ENCODE measurements at regions not wholly inside any gene's neighbourhood (a gene's known extent, or its start where the extent isn't known, plus 50 kb on each side); places are given as distances from the start of the nearest gene placed in this dataset.
"Not testable (repeated sequence)": the region's sequence is repeated elsewhere in the genome, so short reads cannot be mapped to it uniquely, and the experiment has no call there.

DNA sequence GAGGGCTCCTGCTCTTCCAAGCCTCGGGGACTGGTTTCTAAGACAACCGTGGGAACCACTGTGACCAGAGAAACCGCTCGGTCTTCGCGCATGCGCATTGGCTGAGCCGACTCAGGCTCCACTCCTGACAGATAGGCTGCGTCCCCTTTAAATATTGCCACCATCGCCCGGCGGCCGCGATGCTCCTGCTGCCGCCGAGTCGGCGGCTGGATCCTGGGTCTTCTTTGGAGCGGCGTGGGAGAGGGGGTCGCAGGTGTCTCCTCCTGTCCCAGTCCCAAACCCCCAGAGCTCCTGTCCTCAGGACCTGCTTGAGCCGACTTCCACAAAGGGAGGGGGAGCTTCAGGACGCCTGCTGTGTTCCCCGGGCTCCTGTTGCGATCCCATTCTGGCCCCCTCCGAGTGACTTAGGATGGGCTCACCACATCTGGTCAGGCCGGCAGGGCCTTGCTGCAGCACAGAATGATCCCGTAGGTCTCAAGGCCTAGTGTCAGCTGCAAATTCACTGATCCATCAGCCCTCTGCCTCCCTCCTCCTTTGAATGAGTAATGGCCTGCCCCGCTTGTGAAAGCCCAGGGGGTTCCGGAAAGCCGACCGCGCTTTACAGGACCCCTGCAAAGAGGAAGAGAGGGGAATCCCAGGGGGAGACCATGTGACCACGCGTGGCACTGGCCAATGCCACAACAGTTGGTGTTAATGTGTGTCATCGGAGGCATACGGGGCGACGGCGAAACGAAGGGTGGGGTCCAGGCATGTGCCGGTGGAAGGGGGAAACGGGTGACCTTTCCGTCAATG, 683.2 kb upstream of the TPTE start:
- DNase-seq = no peak

DNA sequence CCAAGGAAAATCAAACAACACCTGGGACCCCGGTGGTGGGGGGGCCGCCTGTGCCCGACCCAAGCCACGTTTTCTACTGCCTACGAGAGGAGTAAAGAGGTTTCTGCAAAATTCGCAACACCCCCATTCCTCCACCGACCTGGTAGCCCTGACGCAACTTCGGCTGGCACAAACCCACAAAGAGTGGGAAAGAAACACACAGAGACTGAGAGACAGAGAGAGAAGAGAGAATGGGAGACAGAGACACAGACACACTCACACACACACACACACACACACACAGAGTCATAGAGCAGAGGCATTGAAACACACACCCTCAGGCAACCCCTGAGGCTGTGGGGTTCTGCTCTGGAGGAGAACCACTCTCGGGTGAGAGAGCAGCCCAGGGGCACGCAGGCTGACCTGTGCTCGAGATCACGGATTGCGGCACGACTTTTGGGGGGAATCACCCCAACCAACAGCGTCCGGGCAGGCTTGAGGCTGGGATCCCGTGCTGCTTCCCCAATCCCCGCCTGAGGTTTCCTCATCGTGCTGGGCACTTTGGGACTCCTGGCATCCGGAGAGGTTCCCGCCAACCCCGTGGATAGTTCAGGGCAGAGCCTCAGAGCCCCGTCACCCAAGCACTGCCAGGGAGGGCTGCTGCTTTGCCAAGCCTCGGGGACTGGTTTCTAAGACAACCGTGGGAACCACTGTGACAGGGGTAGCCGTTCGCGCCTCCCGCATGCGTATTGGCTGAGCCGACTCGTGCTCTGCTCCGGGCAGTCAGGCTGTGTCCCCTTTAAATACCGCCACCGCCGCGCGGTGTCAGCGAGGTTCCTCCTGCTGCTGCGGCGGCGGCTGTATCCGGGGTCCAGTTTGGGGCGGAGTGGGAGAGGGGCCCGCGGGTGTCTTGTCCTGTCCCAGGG, 682.4 kb upstream of the TPTE start:
- no peak for DNase-seq

DNA sequence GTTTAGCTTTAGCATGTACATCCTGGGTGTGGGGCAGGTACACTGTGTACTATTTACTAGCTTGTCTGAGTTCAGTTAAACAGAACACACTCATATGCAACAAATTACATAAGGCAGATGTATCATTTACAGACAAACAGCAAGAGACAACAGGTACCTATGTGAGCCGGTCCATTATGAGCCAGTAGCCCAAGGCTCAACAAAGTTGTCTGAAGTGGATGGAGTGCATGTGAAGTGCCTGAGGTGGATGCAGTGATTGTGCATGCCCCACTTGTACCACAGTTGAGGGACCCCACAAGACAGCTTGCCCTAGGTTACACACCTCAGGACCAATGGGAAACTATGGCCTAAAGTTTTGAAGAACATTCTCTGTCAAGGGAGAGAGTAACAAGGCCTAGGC, 677.3 kb upstream of the TPTE start:
- DNase-seq = not testable (repeated sequence)

DNA sequence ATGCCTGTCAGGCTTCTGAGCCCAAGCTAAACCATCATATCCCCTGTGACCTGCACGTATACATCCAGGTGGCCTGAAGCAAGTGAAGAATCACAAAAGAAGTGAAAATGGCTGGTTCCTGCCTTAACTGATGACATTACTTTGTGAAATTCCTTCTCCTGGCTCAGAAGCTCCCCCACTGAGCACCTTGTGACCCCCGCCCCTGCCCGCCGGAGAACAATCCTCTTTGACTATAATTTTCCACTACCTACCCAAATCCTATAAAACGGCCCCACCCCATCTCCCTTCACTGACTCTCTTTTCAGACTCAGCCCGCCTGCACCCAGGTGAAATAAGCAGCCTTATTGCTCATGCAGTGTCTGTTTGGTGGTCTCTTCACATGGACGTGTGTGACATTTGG, 673.9 kb upstream of the TPTE start:
- DNase-seq = not testable (repeated sequence)

DNA sequence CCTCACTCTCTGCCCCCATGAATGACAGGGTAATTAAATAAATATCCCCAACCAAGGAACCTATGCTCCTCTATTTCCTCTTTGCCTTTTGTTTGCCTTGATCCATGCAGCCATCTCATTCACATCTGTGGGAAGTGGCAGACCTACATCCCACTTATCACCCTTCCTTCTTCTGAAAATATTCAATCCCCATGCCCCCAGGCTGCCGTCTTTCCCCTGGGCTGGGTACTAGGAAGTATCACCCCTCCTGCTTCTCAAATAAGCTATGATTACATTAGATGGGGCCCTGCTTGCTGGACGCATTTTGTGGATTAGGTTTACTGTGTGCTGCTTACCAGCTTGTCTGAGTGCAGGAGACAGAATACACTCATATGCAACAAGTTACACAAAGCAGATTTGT, 670.2 kb upstream of the TPTE start:
- DNase-seq = not testable (repeated sequence)

DNA sequence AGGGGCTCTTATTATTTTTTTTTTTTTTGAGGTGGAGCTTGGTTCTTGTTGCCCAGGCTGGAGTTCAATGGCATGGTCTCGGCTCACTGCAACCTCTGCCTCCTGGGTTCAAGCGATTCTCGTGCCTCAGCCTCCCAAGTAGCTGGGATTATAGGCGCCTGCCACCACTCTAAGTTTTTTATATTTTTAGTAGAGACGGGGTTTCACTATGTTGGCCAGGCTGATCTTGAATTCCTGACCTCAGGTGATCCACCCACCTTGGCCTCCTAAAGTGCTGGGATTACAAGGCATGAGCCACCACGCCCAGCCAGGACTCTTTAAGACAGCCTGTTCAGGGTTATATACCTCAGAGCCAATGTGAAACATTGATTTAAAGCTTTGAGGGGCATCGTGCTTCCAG, 669.7 kb upstream of the TPTE start:
- DNase-seq = not testable (repeated sequence)

DNA sequence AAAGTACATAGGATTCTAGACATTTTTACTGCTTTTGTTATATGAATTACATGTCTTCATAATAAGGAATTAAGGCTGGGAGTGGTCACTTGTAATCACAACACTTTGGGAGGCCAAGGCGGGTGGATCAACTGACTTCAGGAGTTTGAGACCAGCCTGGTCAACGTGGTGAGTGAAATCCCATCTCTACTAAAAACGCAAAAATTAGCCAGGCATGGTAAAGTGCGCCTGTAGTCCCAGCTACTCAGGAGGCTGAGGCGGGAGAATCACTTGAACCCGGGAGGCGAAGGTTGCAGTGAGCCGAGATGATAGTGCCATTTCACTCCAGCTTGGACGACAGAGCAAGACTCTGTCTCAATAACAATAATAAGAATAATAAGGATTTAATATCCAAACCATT, 663.8 kb upstream of the TPTE start:
- DNase-seq = not testable (repeated sequence)

DNA sequence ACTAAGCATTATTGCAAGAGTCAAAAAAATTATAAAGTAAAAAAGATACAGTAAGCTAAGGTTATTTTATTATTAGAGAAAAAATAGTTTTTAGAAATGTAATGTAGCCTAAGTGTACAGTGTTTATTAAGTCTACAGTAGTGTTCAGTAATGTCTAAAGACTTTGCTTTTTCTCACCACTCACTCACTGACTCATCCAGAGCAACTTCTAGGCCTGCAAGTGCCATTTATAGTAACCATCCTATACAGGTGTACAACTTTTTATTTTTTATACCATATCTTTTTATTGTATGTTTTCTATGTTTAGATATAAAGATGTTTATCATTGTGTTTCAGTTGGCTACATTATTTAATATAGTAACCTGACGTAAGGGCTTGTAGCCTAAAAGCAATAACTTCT, 661.5 kb upstream of the TPTE start:
- DNase-seq = not testable (repeated sequence)

DNA sequence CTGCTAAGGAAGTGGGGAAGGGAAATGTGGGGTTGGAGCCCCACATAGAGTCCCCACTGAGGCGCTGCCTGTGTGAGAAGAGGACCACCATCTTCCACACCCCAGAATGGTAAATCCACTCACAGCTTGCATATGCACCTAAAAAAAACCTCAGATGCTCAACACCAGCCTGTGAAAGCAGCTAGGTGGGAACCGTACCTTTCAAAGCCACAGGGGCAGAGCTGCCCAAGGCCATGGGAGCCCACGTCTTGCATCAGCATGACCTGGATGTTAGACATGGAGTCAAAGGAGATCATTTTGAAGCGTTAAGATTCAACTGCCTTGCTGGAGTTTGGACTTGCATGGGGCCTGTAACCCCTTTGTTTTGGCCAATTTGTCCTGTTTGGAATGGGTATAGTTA, 658.9 kb upstream of the TPTE start:
- not testable (repeated sequence) for DNase-seq

DNA sequence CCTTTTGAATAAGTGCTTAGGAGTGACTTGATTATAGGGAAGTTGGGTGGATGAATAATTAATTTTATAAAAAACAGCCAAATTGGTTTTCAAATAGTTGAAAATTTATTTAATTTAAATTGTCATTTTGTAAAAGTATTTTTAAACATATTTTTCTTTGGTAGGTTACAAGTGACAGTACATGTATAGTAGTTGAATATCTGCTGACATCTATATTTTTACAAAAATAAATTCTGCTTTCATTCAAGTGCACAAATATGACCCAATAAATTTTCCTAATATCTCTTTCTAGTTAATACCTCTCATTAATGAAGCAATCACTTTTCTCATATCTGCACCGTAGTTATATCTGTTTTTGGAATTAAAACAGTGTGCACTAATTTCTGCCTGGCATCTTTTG, 653.6 kb upstream of the TPTE start:
- not testable (repeated sequence) for DNase-seq

DNA sequence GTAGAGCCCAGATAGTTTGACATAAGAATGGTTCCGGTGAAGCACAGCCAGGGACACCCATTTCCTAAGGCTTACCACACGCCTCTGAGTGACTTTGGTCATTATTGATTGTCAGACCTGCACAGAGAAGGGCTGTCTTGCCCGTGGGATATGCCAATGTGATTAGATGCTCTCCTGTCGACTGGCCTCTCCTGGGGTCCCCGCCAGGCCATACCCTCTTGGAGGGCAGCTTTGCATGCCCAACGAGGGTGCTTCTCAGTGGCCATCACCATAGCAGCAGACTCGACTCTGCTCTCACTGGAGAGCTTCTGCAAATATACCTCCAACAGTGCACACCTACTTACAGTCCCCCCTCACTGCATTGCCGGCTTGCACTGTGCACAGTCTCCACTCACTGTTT, 648.3 kb upstream of the TPTE start:
- not testable (repeated sequence) for DNase-seq

DNA sequence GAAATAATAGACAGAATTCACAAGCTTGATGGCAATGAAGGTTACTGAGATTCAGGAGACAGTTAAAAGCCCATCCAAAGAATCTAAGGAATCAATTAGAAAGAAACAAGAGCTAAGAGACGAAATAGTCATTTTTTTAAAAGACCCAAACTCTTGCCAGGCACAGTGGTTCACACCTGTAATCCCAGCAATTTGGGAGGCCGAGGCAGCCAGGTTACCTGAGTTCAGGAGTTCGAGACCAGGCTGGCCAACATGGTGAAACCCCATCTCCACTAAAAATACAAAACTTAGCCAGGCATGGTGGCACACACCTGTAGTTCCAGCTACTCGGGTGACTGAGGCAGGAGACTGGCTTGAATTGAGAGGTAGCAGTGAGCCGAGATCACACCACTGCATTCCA, 647.2 kb upstream of the TPTE start:
- DNase-seq = not testable (repeated sequence)

DNA sequence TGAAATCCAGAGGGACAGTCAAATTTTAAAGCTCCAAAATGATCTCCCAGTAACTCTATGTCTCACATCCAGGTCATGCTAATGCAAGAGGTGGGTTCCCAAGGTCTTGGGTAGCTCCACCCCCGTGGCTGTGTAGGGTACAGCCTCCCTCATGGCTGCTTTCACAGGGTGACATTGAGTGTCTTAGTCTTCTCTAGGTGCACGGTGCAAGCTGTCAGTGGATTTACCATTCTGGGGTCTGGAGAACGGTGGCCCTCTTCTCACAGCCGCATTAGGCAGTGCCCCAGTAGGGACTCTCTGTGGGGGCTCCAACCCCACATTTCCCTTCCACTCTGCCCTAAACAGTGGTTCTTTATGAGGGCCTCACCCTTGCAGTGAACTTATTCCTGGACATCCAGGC, 640.0 kb upstream of the TPTE start:
- not testable (repeated sequence) for DNase-seq

DNA sequence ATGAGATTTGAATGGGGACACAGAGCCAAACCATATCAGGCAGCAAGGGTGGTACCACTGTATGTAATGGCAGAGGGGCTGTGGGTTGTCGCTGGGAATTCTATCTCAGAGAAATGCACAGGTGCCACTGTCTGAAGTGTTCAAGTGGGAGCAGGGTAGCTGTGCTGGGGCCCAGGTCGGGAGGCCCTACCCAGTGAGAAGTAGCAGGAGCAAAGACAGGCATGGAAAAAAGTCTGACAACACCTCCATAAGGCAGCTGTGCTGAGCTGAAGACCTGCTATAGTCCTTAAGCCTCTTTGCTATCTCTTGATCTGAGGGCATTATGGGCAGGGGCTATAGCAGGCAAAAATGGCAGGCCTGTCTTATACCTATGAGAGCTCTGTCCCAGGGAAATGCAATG, 638.3 kb upstream of the TPTE start:
- DNase-seq = not testable (repeated sequence)

DNA sequence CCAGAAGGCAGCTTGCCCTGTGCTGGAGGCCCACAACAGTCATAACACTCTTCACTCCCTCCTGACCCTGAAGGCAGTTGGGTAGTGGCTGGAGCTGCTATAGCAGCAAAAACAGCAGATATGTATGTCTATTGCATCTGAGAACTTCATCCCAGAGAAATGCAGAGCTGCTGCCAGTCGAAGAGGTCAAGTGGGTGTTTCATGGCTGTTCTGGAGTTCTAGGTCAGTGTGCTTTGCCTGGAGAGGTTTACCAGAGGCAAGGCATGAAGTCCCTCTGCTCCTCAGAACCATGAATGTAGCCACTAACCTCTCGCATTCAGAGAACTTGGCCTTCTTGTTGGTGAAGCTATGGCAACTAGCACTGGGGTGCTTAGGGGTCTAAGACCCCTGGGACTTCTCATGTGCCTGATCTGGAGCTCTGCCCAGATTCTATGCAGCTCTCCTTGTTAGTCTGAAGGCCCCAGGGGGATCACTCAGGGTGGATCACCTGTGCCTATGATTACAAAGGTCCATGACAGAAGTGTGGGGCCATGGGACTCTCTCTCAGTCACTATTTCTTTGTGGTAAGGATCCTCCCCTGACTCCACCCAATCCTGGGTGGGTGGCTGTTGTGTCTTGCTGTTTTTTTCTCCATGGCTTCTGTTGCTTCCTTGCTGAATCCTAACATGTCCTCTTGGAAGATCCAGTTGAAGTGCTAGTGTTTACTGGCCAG, 637.7 kb upstream of the TPTE start:
- DNase-seq = not testable (repeated sequence)

DNA sequence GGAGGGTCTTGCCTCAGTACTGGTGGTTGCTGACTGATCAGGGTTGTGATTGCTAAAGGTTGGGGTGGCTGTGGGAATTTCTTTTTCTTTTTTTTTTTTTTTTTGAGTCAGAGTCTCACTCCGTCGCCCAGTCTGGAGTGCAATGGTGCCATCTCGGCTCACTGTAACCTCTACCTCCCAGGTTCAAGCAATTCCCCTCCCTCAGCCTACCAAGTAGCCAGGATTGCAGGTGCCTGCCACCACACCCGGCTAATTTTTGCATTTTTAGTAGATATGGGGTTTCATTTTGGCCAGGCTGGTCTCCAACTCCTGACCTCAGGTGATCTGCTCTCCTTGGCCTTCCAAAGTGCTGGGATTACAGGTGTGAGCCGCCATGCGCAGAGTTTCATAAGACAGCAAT, 632.9 kb upstream of the TPTE start:
- not testable (repeated sequence) for DNase-seq

DNA sequence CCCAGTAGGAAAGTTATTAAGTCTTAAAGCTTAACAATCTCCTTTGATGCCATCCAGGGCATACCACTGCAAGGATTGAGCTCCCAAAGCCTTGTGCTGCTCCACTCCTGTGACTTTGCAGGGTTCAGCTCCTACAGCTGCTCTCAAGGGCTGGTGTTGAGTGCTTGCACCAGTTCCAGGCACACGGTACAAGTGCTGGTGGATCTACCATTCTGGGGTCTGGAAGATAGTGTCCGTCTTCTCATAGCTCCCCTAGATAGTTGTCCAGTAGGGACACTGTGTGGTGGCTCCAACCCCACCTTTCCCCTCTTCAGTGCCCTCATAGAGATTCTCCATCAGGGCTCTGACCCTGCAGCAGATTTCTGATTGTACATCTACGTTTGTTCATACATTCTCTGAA, 617.8 kb upstream of the TPTE start:
- DNase-seq = not testable (repeated sequence)

DNA sequence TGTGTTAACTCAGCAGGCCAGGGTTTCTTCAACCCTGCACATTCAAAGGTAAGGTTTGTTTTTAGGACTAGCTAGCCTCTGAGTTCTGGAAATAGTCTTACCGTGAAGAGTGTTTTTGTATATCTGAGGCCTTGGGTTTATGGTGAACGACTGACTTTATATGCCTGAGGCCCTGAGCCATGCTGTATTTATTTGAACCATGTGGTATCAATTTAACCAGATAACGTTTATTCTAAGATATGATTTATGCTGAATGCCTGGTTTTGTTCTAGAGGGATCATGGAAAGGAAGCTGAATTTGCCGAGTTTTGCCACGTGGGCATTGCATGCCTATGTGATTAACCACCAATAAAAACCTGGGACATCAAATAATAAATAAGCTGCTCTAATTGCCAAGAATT, 607.2 kb upstream of the TPTE start:
- not testable (repeated sequence) for DNase-seq

DNA sequence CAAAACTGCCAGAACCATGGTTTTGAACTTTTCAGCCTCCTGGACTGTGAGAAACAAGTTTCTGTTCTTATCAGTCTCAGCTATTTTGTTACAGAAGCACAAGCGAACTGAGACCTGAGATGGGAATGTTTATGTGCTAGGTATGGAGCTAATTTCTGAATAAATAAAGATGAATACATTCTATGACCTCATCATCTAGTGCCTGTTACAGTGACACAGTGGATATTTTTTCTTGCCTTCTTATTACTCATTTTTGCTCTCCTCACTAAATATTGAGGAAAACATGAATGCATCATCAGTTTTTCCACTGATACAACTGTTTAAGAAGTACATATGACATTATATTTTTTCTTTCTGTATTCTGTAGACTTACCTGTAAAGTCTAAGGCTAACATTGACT, 601.9 kb upstream of the TPTE start:
- DNase-seq = not testable (repeated sequence)

DNA sequence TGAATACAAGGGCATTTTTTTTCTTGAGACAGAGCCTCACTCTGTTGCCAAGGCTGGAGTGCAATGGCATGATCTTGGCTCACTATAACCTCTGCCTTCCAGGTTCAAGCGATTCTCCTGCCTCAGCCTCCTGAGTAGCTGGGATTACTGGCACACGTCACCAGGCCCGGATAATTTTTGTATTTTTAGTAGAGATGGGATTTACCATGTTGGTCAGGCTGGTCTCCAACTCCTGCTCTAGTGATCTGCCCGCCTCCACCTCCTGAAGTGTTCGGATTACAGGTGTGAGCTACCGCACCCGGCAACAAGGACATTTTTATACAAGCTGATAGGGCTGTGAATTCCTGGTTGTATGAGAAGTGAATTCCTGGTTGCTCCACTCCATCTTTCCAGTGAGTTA, 577.7 kb upstream of the TPTE start:
- not testable (repeated sequence) for DNase-seq

DNA sequence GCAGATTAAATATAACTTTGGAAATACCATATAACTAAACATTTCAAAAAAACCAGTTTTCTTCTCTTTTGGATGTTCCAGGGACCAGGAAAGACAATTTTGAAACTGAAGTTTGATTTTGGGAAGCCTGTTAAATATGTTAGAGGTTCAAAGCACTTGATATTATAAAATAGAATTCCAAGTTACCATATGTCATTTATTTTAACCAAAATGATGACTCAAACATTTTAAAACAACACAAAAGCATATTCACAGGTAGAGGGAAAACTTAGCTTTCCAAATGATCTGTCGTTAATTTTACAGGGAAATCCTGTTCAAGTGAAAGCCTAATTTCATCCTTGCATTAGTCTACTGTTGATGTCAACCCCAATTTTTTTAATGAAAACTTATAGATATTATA, 575.3 kb upstream of the TPTE start:
- DNase-seq = not testable (repeated sequence)

DNA sequence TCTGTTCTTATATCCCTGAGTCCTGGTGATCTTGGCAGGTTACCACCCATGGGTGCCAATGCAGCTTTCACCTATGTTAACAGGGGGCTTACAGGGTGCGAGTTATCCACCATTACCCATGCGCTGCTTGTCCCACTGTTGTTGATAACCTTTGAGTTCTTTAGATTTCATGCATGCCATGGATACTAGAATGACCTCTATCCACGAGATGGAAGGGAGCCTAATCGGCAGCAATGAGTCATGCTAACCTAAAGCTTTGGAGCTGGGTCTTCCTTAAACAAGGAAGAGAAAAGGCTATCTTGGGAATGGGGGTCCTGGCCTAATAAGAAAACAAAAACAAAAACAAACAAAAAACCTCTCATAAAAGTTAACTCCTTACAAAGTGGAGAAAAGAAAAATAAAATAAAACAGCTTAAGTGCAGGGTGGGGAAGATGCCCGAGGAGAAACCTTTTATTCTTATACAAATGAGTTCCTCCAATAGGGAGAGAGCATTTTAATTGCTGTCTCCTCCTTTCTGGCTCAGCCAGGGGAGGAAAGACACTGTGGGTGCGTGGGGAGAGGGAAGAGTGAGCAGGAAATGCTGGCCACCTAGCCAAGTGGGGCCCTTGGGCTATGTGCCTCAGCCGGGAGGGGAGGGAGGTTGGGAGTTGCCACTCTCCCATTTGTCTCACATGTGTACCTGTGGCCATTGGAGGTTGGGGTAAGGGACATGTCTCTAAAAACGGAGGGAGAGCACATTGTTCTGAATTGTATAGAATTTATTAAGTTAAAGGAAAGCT, 571.7 kb upstream of the TPTE start:
- not testable (repeated sequence) for DNase-seq
